Erythroblast (primary cell): ENCODE measurements at regions not wholly inside any gene's neighbourhood (a gene's known extent, or its start where the extent isn't known, plus 50 kb on each side); places are given as distances from the start of the nearest gene placed in this dataset.
A peak's percentile ranks its signal among the peaks of the same experiment; 100 is the strongest.
"Not testable (repeated sequence)": the region's sequence is repeated elsewhere in the genome, so short reads cannot be mapped to it uniquely, and the experiment has no call there.

Experiments
- DNase-seq, 2 experiments: peaks; one replicate each; lab custom pipeline; 2025; lab: John Stamatoyannopoulos, UW
- GATA1 ChIP-seq: IDR thresholded peaks from 2 replicates; pipeline ENCODE4 v1.6.1; 2011; ENCODE audit warnings: low read depth, mild to moderate bottlenecking, control low read depth, low read length, moderate library complexity
- POLR2A ChIP-seq: IDR thresholded peaks from 2 replicates; pipeline ENCODE4 v1.6.1; 2011; ENCODE audit warnings: mild to moderate bottlenecking, low read length

DNA sequence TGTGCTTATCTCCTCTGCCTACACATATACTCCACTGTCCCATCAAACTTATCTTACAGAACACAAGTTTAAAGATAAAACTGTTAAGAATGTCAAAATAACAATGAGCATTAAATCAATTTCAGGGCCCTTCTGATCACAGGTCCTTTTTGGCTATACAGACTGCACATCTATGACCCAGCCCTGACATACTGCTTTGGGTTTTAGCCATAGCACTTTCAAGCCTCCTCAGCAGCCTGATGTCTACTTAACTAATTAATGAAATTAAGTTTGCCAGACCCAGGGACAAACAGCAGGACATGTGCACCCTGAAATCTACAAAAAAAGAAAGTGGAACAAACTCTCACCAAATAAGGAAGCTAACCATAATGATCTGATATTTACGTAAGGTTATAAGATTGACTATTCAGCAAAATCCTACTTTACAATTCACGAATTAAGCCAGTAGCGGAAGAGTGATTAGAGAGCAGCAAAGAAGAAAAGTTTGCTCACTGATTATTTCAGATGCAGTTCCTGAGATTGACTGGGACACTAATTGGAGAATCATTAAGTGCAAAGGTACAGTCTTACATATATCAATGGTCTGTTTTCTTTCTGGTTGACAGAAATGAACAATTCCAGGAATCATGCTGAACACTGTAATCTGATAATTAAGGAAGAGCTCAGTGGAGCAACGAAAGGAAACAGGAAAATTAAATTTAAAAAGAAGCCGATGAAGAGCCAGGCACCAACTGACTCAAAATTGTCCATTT, 669.3 kb upstream of the LRRN3 start:
- DNase-seq = no peak
- TF ChIP-seq POLR2A (no peak), GATA1 (no peak)

DNA sequence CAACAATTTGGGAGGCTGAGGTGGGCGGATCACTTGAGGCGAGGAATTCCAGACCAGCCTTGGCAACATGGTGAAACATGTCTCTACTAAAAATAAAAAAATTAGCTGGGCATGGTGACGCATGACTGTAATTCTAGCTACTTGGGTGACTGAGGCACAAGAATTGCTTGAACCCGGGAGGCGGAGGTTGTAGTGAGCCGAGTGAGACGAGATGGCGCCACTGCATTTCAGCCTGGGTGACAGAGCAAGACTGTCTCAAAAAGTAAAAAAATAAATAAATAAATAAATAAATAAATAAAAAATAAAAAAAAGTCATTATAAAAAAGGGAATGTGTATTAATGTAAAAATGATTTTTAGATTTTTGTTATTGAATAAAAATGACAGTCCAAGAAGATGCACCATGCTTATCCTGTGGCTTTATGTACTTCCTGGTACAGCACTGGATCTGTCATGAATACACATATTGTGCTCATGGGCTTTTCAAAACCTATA, 658.8 kb upstream of the LRRN3 start:
- no peak for TF ChIP-seq POLR2A
- TF ChIP-seq GATA1 = no peak
- no peak for DNase-seq

DNA sequence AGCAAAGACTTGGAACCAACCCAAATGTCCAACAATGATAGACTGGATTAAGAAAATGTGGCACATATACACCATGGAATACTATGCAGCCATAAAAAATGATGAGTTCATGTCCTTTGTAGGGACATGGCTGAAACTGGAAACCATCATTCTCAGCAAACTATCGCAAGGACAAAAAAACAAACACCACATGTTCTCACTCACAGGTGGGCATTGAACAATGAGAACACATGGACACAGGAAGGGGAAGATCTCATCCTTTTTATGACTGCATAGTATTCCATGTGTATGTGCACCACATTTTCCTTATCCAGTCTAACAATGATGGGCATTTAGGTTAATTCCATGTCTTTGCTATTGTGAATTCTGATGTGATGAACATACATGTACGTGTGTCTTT, 652.0 kb upstream of the LRRN3 start:
- DNase-seq = not testable (repeated sequence)

DNA sequence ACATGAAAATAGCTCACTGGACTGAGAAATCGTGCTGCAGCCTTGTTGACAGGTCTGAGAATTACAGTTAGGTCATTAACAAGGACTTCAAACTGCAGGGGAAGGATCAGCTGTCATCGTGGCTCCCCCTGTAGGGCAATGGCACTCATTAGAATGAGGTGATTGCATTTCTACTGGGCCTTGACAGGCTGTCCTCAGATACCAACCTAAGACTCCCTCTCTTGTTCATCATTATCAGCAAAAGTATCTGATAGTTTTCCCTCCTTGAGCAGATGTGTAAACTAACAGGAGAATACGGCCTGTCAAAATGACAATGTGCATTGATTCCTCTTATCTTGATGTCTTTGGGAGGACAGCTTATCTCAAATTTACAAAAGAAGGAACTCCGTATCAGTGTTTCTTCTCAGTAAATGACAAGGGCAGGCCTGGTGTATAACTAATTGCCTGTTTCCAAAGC, 648.5 kb upstream of the LRRN3 start:
- TF ChIP-seq POLR2A (no peak), GATA1 (no peak)
- DNase-seq = peak; percentile 2 to 8

DNA sequence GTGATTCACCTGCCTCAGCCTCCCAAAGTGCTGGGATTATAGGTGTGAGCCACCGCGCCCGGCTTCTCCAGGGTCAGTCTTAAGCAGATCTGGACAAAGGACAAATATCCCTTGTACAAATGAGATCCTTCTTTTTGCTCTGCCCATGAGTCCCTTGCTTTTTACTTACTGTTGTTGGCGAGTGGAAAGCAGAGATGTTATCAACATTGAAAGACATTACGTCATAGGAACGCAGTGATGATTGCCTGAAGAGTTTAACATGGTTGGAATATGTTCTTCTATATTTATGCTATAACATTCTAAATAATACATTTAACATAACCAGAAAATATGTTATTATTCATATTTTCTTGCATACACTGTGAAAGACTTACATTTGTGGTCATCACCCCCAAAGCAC, 644.3 kb upstream of the LRRN3 start:
- DNase-seq = no peak
- TF ChIP-seq POLR2A (no peak), GATA1 (no peak)

DNA sequence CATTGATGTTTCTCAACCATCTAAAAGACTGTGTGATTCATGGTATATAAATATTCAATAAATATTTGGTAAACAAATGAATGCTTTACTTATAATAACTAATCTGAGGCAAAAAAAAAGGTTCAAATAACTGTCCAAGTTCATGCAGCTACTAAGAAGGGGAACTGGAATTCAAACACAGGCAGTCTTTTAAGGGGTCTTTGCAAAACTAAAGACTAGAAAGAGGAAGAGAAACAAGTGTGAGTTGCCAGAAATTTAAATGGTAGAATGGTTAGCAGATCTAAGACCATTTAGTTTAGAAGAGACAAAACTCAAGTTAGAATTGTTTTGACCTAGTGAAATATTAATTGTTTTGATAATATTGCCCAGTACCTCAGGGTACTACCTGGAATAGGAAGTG, 642.0 kb upstream of the LRRN3 start:
- no peak for DNase-seq
- no peak for TF ChIP-seq POLR2A
- TF ChIP-seq GATA1 = no peak

DNA sequence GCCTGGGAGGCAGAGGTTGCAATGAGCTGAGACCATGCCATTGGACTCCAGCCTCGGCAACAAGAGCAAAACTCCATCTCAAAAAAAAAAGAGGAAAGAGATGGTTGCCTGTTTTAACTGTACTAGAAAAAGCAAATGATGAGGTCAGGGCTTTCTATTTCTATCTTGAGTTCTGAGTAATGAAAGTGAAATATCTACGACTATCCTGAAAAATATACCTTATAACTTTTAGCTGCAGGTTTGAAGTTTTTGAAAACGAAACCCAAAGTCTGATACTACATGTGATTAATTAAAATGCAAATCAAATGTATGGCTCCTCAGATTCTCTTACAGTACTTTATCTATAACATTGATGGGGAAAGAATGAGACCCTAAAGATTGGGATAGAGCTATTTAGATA, 636.2 kb upstream of the LRRN3 start:
- TF ChIP-seq POLR2A (no peak), GATA1 (no peak)

DNA sequence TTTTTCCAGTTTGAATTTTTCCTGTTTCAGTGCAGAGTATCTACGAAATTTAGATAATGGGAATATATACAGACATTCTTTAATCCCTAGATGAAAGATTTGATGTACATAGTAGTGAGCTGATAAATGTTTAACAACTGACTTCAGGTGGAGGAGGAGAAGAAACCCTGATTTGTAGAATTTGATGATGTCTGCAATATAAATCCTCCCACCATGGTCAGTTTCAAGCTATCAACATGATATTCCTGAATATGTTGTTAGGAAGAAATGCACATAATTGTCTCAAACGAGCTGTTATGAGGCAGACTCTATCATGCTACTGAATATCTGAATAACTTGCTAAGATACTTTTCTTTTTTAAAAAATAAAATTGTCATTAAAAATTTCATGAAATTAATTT, 629.3 kb upstream of the LRRN3 start:
- TF ChIP-seq GATA1 (no peak), POLR2A (no peak)
- no peak for DNase-seq

More for the DNA sequence above, 636.2 kb upstream of the LRRN3 start:
- no peak for DNase-seq

DNA sequence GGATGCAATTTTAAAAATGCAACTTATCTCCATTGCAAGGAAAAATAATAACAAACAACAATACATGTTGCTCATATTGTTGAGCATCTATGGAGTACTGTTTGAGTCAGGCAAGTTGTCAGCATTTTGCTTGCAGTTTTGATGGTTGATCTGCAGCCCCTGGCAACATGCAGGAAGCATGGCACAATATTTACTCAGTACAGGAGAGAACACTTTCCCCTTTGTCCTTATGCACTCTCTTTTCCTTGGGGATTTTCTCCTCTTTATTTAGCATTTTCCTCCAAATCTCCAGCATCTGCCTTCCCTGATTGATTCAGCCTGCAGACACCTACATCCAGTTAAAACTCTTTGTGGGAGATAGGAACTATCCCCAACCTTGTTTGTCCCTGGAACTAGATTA, 620.5 kb upstream of the LRRN3 start:
- TF ChIP-seq POLR2A (no peak), GATA1 (no peak)
- DNase-seq = no peak

DNA sequence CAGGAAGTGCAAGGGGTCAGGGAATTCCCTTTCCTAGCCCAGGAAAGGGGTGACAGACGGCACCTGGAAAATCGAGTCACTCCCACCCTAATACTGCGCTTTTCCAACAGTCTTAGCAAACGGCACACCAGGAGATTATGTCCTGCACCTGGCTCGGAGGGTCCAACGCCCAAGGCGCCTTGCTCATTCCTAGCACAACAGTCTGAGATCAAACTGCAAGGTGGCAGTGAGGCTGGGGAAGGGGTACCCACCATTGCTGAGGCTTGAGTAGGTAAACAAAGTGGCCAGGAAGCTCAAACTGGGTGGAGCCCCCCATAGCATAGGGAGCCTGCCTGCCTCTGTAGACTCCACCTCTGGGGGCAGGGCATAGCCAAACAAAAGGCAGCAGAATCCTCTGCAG, 618.5 kb upstream of the LRRN3 start:
- not testable (repeated sequence) for DNase-seq

DNA sequence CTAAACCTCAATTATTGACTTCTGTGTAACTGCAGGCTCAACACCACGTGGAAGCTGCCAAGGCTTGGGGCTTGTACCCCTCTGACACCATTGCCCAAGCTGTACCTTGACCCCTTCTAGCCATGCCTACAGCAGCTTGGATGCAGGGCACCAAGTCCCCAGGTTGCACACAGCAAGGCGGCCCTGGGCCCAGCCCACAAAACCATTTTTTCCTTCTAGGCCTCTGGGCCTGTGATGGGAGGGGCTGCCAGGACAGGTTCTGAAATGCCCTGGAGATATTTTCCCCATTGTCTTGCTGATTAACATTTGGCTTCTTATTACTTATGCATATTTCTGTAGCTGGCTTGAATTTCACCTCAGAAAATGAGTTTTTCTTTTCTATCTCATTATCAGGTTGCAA, 610.0 kb upstream of the LRRN3 start:
- DNase-seq = no peak
- TF ChIP-seq POLR2A (no peak), GATA1 (no peak)

DNA sequence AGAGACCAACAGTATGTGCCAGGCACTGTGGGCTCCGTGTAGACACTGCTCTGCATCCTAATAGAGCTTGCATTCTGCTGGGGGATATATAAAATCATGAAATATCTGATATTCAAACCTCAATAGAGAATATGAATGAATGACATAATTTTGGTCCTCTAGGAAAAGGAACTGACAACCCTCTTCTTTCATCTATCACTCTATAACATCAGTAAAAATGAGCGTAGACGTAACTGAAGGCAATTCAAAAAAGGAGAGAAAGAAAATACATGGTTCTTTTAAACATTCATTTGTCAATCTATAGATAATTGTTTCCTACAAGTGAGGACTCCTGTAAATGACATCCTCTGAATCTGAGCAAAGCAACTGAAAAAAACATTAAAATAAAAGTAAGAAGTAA, 607.4 kb upstream of the LRRN3 start:
- no peak for DNase-seq
- TF ChIP-seq GATA1 = no peak
- no peak for TF ChIP-seq POLR2A

DNA sequence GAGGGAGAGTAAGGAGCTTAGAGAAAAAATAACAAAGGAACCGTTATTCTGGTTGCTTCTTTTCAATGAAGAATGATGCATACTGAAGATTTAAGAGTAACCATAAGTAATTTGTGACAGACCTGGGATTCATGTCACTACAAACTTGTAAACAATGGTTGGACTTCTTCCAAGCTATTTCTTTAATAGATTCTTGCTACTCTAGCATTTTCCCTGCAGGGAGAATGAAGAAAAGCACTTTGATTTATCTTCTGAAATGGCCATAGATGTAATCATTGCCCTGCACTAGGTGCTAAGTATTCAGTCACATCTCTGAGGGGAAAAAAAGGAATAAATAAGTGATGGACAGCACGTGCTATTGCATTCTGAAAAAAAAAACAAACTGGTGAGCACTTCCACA, 606.6 kb upstream of the LRRN3 start:
- no peak for TF ChIP-seq GATA1
- TF ChIP-seq POLR2A = no peak
- DNase-seq = no peak

DNA sequence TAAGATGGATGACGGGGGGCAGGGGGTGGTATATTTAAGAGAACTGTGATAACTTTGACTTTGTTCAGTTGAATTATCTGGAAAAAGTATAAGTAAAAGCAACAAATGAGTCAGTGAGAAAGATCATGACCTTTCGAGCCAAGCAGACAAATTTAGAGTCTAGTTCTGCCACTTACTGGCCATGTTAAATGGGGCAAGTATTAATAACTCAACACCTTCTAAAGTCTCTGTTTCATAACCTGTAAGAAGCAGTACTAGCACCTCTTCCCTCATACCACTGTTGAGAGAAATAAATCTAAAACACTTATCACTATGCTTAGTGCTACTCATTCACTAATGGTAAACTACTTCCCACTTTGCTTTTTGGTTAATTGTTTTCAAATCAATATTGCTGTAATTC, 604.4 kb upstream of the LRRN3 start:
- TF ChIP-seq GATA1 (no peak), POLR2A (no peak)

DNA sequence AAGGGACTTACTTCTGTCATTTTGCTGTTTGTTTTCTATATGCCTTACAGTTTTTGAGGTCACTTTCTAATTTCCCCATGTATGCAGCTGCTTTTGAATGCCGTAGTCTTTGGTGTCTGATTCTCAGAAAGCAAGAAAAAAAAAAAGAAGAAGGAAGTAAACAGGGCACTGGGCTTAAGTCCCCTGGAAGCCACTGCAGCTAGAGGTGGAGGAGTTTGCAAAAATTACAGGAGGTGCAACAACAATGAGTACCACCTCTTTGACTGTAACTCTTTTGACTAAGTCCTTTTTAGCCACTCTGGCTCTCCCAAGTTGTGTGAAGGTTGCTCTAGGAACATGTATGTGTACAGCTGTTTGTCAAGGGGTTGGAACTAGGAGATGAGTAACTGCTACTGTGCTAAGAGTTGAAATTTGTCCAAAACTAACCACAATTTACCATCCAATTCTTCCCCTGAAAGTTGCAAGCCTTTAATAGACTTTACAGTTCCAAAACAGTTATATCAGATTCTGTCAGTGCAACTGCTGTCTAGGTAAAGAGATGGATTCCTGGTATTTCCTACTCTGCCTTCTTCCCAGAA, 588.0 kb upstream of the LRRN3 start:
- TF ChIP-seq POLR2A (no peak), GATA1 (no peak)
- no peak for DNase-seq

More for the DNA sequence above, 604.4 kb upstream of the LRRN3 start:
- no peak for DNase-seq
